ENCODE measurements at regions not wholly inside any gene's neighbourhood (a gene's known extent, or its start where the extent isn't known, plus 50 kb on each side); places are given as distances from the start of the nearest gene placed in this dataset.

- TF ChIP-seq CTCF (IDR thresholded peaks at IDR 0.05; ENCODE audit: borderline replicate concordance, extremely low read depth, low read length, poor library complexity, severe bottlenecking) (no peak), EZH2 (IDR thresholded peaks at IDR 0.05; ENCODE audit: borderline replicate concordance, low read depth, low read length, severe bottlenecking) (no peak)
Measured at GRCh38 chr15:95303713-95304112, 1026.8 kb upstream of the NR2F2 start.
